Fibroblast of lung (primary cell): ENCODE measurements at regions not wholly inside any gene's neighbourhood (a gene's known extent, or its start where the extent isn't known, plus 50 kb on each side); places are given as distances from the start of the nearest gene placed in this dataset.

Experiments used
- DNase-seq, 2 donors: peaks; one replicate each; pipeline versions ENCODE4 v3.0.0 to v3.0.0-alpha.2; 2010; ENCODE audit warnings: low read depth in 2 of 2
- H2AFZ ChIP-seq: 2 replicates; pipeline ENCODE4 v1.5.1; 2012; ENCODE audit warnings: low read length, control low read depth, inconsistent platforms
- H3K27ac ChIP-seq: 2 replicates; pipeline ENCODE4 v1.5.1; 2011; ENCODE audit warnings: low read length, control low read depth; ENCODE audit not compliant: insufficient read depth
- H3K27me3 ChIP-seq: 2 replicates; pipeline ENCODE4 v1.5.1; 2011; ENCODE audit warnings: mild to moderate bottlenecking, low read length; ENCODE audit not compliant: control insufficient read depth, insufficient read depth
- H3K36me3 ChIP-seq: 2 replicates; pipeline ENCODE4 v1.5.1; 2011; ENCODE audit warnings: low read length; ENCODE audit not compliant: control insufficient read depth, insufficient read depth
- H3K4me1 ChIP-seq: 2 replicates; pipeline ENCODE4 v1.5.1; 2011; ENCODE audit warnings: low read length; ENCODE audit not compliant: control insufficient read depth, insufficient read depth; ENCODE audit errors: extremely low read depth
- H3K4me2 ChIP-seq: 2 replicates; pipeline ENCODE4 v1.5.1; 2011; ENCODE audit warnings: low read length, control low read depth; ENCODE audit not compliant: insufficient read depth; ENCODE audit errors: extremely low read depth
- H3K4me3 ChIP-seq, 4 experiments: fragments of 200-600 bp in 1 of 4; sonication (generic) in 1 of 4; replicated peaks in 1 of 4; 2 replicates each; pipeline ENCODE4 v1.5.1; 2011 to 2016; ENCODE audit warnings: low read length in 4 of 4, low read depth in 3 of 4, mild to moderate bottlenecking in 3 of 4, control low read depth in 2 of 4, inconsistent platforms in 1 of 4, mixed read lengths in 1 of 4; ENCODE audit not compliant: insufficient read depth in 1 of 4; ENCODE audit errors: control extremely low read depth in 1 of 4
- H3K79me2 ChIP-seq: 2 replicates; pipeline ENCODE4 v1.5.1; 2012; ENCODE audit warnings: mild to moderate bottlenecking, low read length, inconsistent platforms; ENCODE audit not compliant: control insufficient read depth, insufficient read depth
- H3K9ac ChIP-seq: 2 replicates; pipeline ENCODE4 v1.5.1; 2011; ENCODE audit warnings: mild to moderate bottlenecking, low read length, control low read depth; ENCODE audit not compliant: insufficient read depth
- H3K9me3 ChIP-seq: 2 replicates; pipeline ENCODE4 v1.5.1; 2012; ENCODE audit warnings: low read depth, low read length; ENCODE audit not compliant: control insufficient read depth, insufficient read depth
- H4K20me1 ChIP-seq: 2 replicates; pipeline ENCODE4 v1.5.1; 2011; ENCODE audit warnings: low read length; ENCODE audit not compliant: control insufficient read depth, insufficient read depth; ENCODE audit errors: extremely low read depth
- CTCF ChIP-seq, 2 donors: IDR thresholded peaks in 1 of 2; conservative IDR thresholded peaks in 1 of 2; 1 replicate in 1 of 2; 2 replicates in 1 of 2; pipeline ENCODE4 v1.5.1; 2011 to 2012; ENCODE audit warnings: low read length in 2 of 2, control low read depth in 1 of 2, inconsistent platforms in 1 of 2, low read depth in 1 of 2, mild to moderate bottlenecking in 1 of 2
- EZH2 ChIP-seq: IDR thresholded peaks from 2 replicates; pipeline ENCODE4 v1.5.1; 2012; ENCODE audit warnings: low read length, control low read depth, mild to moderate bottlenecking; ENCODE audit errors: missing control alignments

GRCh38 chr14:58779376-58779775 lies 141.6 kb downstream of the DACT1 start:
- no peak overlapping the region for H3K27ac ChIP-seq
- H4K20me1 ChIP-seq: no peaks in the 10 kb centered on the region
- H3K4me2 ChIP-seq: no peak overlapping the region
- H3K79me2 ChIP-seq: no peaks in the 10 kb centered on the region
- no peak for TF ChIP-seq CTCF (conservative IDR thresholded peaks at IDR 0.05 in 1 of 2, IDR thresholded peaks at IDR 0.05 in 1 of 2; ENCODE audit: low read depth in 1 of 2, low read length in 2 of 2)
- no peak for TF ChIP-seq EZH2
- no peak overlapping the region for H2AFZ ChIP-seq
- H3K36me3 ChIP-seq: no peaks in the 10 kb centered on the region
- no peak for DNase-seq
- no peak overlapping the region for H3K4me3 ChIP-seq
- no peak overlapping the region for H3K9ac ChIP-seq
- H3K27me3 ChIP-seq: no peaks in the 10 kb centered on the region
- H3K4me1 ChIP-seq: peaks cover 2% of the 10 kb centered on the region
- H3K9me3 ChIP-seq: no peaks in the 10 kb centered on the region

GRCh38 chr14:58780185-58780584 lies 142.4 kb downstream of the DACT1 start:
- Histone ChIP-seq H3K27me3 (no peaks in the 10 kb centered on the region), H3K79me2 (no peaks in the 10 kb centered on the region), H3K9me3 (no peaks in the 10 kb centered on the region), H3K27ac (no peak overlapping the region), H3K36me3 (no peaks in the 10 kb centered on the region), H2AFZ (no peak overlapping the region), H3K4me1 (peaks cover 2% of the 10 kb centered on the region), H3K9ac (no peak overlapping the region), H3K4me3 (no peak overlapping the region), H4K20me1 (no peaks in the 10 kb centered on the region), H3K4me2 (no peak overlapping the region)
- DNase-seq: no peak
- TF ChIP-seq CTCF (conservative IDR thresholded peaks at IDR 0.05 in 1 of 2, IDR thresholded peaks at IDR 0.05 in 1 of 2; ENCODE audit: low read depth in 1 of 2, low read length in 2 of 2): no peak
- TF ChIP-seq EZH2: no peak

- Histone ChIP-seq H3K4me3 (no peak overlapping the region), H3K4me2 (no peak overlapping the region), H3K9me3 (no peaks in the 10 kb centered on the region), H3K9ac (no peak overlapping the region), H3K27me3 (no peaks in the 10 kb centered on the region), H3K4me1 (peaks cover 2% of the 10 kb centered on the region), H3K79me2 (no peaks in the 10 kb centered on the region), H3K36me3 (no peaks in the 10 kb centered on the region), H2AFZ (no peak overlapping the region), H4K20me1 (no peaks in the 10 kb centered on the region), H3K27ac (no peak overlapping the region)
- DNase-seq: no peak
- TF ChIP-seq CTCF (conservative IDR thresholded peaks at IDR 0.05 in 1 of 2, IDR thresholded peaks at IDR 0.05 in 1 of 2; ENCODE audit: low read depth in 1 of 2, low read length in 2 of 2): no peak
- no peak for TF ChIP-seq EZH2
Observed at GRCh38 chr14:58780605-58781004, 142.8 kb downstream of the DACT1 start.
